Caco-2 (cell line): ENCODE measurements at regions not wholly inside any gene's neighbourhood (a gene's known extent, or its start where the extent isn't known, plus 50 kb on each side); places are given as distances from the start of the nearest gene placed in this dataset.
A peak's percentile ranks its signal among the peaks of the same experiment; 100 is the strongest.

Experiments
- BruUV-seq: library from RNA; stranded (reverse); fragments of 400-500 nt; replicated peaks from 2 replicates; lab custom pipeline; 2021; lab: Mats Ljungman, UMichigan
- CTCF ChIA-PET: fragments of 300-600 bp; sonication (Branson Sonifier 250); formaldehyde crosslinking; loops from one replicate; lab custom pipeline; 2022; ENCODE audit warnings: antibody characterized with exemption; lab: Charles Lee
- POLR2A ChIA-PET: fragments of 300-600 bp; sonication (Branson Sonifier 250); formaldehyde crosslinking; loops from one replicate; lab custom pipeline; 2022; ENCODE audit warnings: antibody characterized with exemption; lab: Charles Lee
- DNase-seq, 2 experiments: peaks; one replicate each; pipeline versions ENCODE4 v3.0.0 to v3.0.0-alpha.2; 2020 to 2022
- H3K27me3 ChIP-seq: replicated peaks from 2 replicates; pipeline ENCODE4 v1.6.0; 2011; ENCODE audit warnings: low read length; ENCODE audit not compliant: control insufficient read depth, insufficient read depth
- H3K36me3 ChIP-seq: 2 replicates; pipeline ENCODE4 v1.5.1; 2011; ENCODE audit warnings: low read length; ENCODE audit not compliant: control insufficient read depth, insufficient read depth
- H3K4me1 ChIP-seq: fragments of 250-450 bp; sonication (Bioruptor Pico); 2 replicates; pipeline ENCODE4 v1.5.1; 2020; ENCODE audit warnings: mild to moderate bottlenecking
- H3K4me3 ChIP-seq: 2 replicates; pipeline ENCODE4 v1.5.1; 2011; ENCODE audit warnings: low read depth, mild to moderate bottlenecking, control low read depth, low read length
- H3K9me3 ChIP-seq: fragments of 250-450 bp; sonication (Bioruptor Pico); 2 replicates; pipeline ENCODE4 v1.5.1; 2020; ENCODE audit warnings: mild to moderate bottlenecking, moderate library complexity
- H3K27ac Mint-ChIP-seq: one replicate; pipeline ENCODE4 v1.8.0; 2022; ENCODE audit warnings: mixed read lengths; ENCODE audit not compliant: unreplicated experiment
- H3K27me3 Mint-ChIP-seq: one replicate; pipeline ENCODE4 v1.8.0; 2022; ENCODE audit warnings: mixed read lengths; ENCODE audit not compliant: insufficient read depth, unreplicated experiment
- H3K36me3 Mint-ChIP-seq: one replicate; pipeline ENCODE4 v1.8.0; 2022; ENCODE audit warnings: mild to moderate bottlenecking, mixed read lengths; ENCODE audit not compliant: insufficient read depth, unreplicated experiment
- H3K4me1 Mint-ChIP-seq: one replicate; pipeline ENCODE4 v1.8.0; 2022; ENCODE audit warnings: low read depth, mixed read lengths; ENCODE audit not compliant: unreplicated experiment
- H3K4me3 Mint-ChIP-seq: one replicate; pipeline ENCODE4 v1.8.0; 2022; ENCODE audit warnings: mild to moderate bottlenecking, moderate library complexity, mixed read lengths; ENCODE audit not compliant: unreplicated experiment
- H3K9me3 Mint-ChIP-seq: one replicate; pipeline ENCODE4 v1.8.0; 2022; ENCODE audit warnings: mixed read lengths; ENCODE audit not compliant: unreplicated experiment
- CTCF ChIP-seq, 2 experiments: fragments of 200-600 bp in 1 of 2; IDR thresholded peaks; 1 replicate in 1 of 2; 2 replicates in 1 of 2; pipeline versions ENCODE4 v1.5.1 to v1.8.0; 2011 to 2022; ENCODE audit warnings: antibody characterized with exemption in 1 of 2, control low read depth in 1 of 2, inconsistent platforms in 1 of 2, low read depth in 1 of 2, low read length in 1 of 2, mild to moderate bottlenecking in 1 of 2, moderate library complexity in 1 of 2; ENCODE audit not compliant: insufficient read depth in 1 of 2, severe bottlenecking in 1 of 2, unreplicated experiment in 1 of 2
- intact Hi-C: fragments of 100-400 bp; cut with micrococcal nuclease; formaldehyde crosslinking; loops from one replicate; pipeline ENCODE4 v1.10.0; 2022; ENCODE audit not compliant: unreplicated experiment

GRCh38 chr14:50039734-50040400 is 76.5 kb downstream of the VCPKMT start:
- peaks cover 32% of the 10 kb centered on the region for H3K4me1 ChIP-seq
- intact Hi-C loops = no loop called here
- no peak for TF ChIP-seq CTCF (IDR thresholded peaks at IDR 0.05; ENCODE audit: insufficient read depth in 1 of 2, low read depth in 1 of 2, low read length in 1 of 2, severe bottlenecking in 1 of 2, unreplicated experiment in 1 of 2)
- Mint-ChIP-seq H3K4me1 (no peaks in the 10 kb centered on the region), H3K9me3 (no peaks in the 10 kb centered on the region), H3K27ac (peak overlapping the region; percentile 63), H3K27me3 (no peaks in the 10 kb centered on the region), H3K4me3 (no peak overlapping the region), H3K36me3 (no peaks in the 10 kb centered on the region)
- H3K4me3 ChIP-seq = no peak overlapping the region
- peak; percentile 42 to 56 for DNase-seq
- ChIA-PET POLR2A (no interaction called here), CTCF (no interaction called here)
- no TSS peak for BruUV-seq
- no peaks in the 10 kb centered on the region for H3K27me3 ChIP-seq
- H3K9me3 ChIP-seq = no peaks in the 10 kb centered on the region
- H3K36me3 ChIP-seq = no peaks in the 10 kb centered on the region

DNA sequence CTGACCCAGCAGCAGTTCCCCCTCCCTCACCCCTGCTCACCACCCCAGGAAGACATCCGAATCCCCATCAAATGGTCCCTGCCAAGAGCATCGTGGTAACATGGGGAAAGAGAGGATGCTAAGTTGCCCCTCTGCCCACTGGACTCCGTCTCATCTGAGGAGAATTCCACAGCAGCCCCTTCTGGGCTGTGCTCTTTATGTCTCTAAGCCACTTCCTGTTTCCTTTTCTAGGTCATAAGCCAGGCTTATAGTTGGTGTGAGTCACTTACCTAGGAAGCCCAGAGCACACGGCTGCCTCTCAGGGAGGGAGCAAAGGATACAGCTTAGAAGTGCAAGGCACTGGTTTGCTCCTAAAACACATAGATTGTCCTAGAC is 76.0 kb downstream of the VCPKMT start:
- DNase-seq = peak in 1 of 2 experiments; percentile 9
- Mint-ChIP-seq H3K4me1 (peaks cover 5% of the 10 kb centered on the region), H3K27ac (peak overlapping the region; percentile 63), H3K36me3 (no peaks in the 10 kb centered on the region), H3K9me3 (no peaks in the 10 kb centered on the region), H3K4me3 (no peak overlapping the region), H3K27me3 (no peaks in the 10 kb centered on the region)
- CTCF ChIA-PET = no interaction called here
- Histone ChIP-seq H3K27me3 (no peaks in the 10 kb centered on the region), H3K9me3 (no peaks in the 10 kb centered on the region), H3K4me1 (peaks cover 37% of the 10 kb centered on the region), H3K4me3 (no peak overlapping the region), H3K36me3 (no peaks in the 10 kb centered on the region)
- intact Hi-C loops = no loop called here
- POLR2A ChIA-PET = no interaction called here
- no TSS peak for BruUV-seq
- no peak for TF ChIP-seq CTCF (IDR thresholded peaks at IDR 0.05; ENCODE audit: insufficient read depth in 1 of 2, low read depth in 1 of 2, low read length in 1 of 2, severe bottlenecking in 1 of 2, unreplicated experiment in 1 of 2)

DNA sequence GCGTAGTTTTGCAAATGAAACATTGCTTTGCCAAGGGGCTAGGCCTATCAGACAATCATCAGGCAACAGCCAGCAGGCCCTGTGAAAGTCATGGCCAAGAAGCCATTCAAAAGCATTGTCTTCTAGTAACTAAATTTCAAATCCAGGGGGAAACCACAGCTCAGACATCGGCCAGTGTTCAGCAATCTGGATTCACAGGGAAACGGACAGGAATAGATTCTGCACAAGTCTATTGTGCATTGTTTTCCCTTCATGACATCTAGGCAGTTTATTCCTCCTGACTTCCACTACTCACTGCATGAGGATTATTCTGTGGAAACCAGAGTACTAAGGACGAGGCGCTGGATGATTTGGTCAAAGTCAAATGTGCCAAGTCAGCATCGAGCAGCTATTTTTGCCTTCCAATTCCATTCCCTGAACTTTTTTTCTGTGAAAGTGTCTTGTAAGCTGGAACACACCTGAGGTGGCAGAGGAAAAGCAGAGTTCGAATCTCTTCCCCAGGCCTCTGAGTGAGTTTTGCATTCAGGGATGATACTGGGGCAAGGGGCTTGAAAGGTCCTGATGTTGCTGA is 75.4 kb downstream of the VCPKMT start:
- peak overlapping the region; percentile 63 for H3K27ac Mint-ChIP-seq
- Histone ChIP-seq H3K9me3 (no peaks in the 10 kb centered on the region), H3K4me3 (no peak overlapping the region), H3K36me3 (no peaks in the 10 kb centered on the region), H3K27me3 (no peaks in the 10 kb centered on the region), H3K4me1 (peaks cover 43% of the 10 kb centered on the region)
- no peak for DNase-seq
- H3K9me3 Mint-ChIP-seq = no peaks in the 10 kb centered on the region
- TF ChIP-seq CTCF (IDR thresholded peaks at IDR 0.05; ENCODE audit: insufficient read depth in 1 of 2, low read depth in 1 of 2, low read length in 1 of 2, severe bottlenecking in 1 of 2, unreplicated experiment in 1 of 2) = no peak
- intact Hi-C loops = no loop called here
- no peaks in the 10 kb centered on the region for H3K36me3 Mint-ChIP-seq
- no peak overlapping the region for H3K4me3 Mint-ChIP-seq
- ChIA-PET CTCF (no interaction called here), POLR2A (no interaction called here)
- H3K27me3 Mint-ChIP-seq = no peaks in the 10 kb centered on the region
- H3K4me1 Mint-ChIP-seq = peaks cover 11% of the 10 kb centered on the region
- no TSS peak for BruUV-seq
